Activated CD8-positive, alpha-beta T cell treated with anti-CD3 and anti-CD28 coated beads for 36 hours (primary cell): ENCODE measurements at regions not wholly inside any gene's neighbourhood (a gene's known extent, or its start where the extent isn't known, plus 50 kb on each side); places are given as distances from the start of the nearest gene placed in this dataset.

Experiments used
- ATAC-seq: fragments of 200-7000 bp; cut with Tn5 transposase; one replicate; pipeline ENCODE4 v1.10.0; 2021; ENCODE audit warnings: mild to moderate bottlenecking, moderate library complexity
- CTCF ChIA-PET: fragments of 350-600 bp; sonication (Branson Sonifier 250); formaldehyde crosslinking; loops from one replicate; lab custom pipeline; 2021; ENCODE audit warnings: antibody characterized with exemption; lab: Charles Lee
- POLR2A ChIA-PET: fragments of 350-600 bp; sonication (Branson Sonifier 250); formaldehyde crosslinking; loops from one replicate; lab custom pipeline; 2021; ENCODE audit warnings: antibody characterized with exemption; lab: Charles Lee
- DNase-seq: peaks from one replicate; pipeline ENCODE4 v3.0.0-alpha.2; 2020
- H3K27ac Mint-ChIP-seq: one replicate; pipeline ENCODE4 v1.8.0; 2021; ENCODE audit warnings: mild to moderate bottlenecking, mixed read lengths
- H3K27me3 Mint-ChIP-seq: one replicate; pipeline ENCODE4 v1.8.0; 2021; ENCODE audit warnings: mixed read lengths
- H3K36me3 Mint-ChIP-seq: one replicate; pipeline ENCODE4 v1.8.0; 2021; ENCODE audit warnings: low read depth, mixed read lengths
- H3K4me1 Mint-ChIP-seq: one replicate; pipeline ENCODE4 v1.8.0; 2021; ENCODE audit warnings: low read depth, mixed read lengths
- H3K4me3 Mint-ChIP-seq: one replicate; pipeline ENCODE4 v1.8.0; 2021; ENCODE audit warnings: mild to moderate bottlenecking, moderate library complexity, mixed read lengths
- H3K9me3 Mint-ChIP-seq: one replicate; pipeline ENCODE4 v1.8.0; 2021; ENCODE audit warnings: mixed read lengths
- intact Hi-C: fragments of 100-400 bp; cut with micrococcal nuclease; formaldehyde crosslinking; loops from one replicate; pipeline ENCODE4 v1.10.0; 2022
- TF ChIP-seq, protein P1 (sequence below): fragments of 200-600 bp; IDR thresholded peaks from one replicate; pipeline ENCODE4 v1.8.0; 2022; ENCODE audit warnings: antibody characterized with exemption, mild to moderate bottlenecking

DNA sequence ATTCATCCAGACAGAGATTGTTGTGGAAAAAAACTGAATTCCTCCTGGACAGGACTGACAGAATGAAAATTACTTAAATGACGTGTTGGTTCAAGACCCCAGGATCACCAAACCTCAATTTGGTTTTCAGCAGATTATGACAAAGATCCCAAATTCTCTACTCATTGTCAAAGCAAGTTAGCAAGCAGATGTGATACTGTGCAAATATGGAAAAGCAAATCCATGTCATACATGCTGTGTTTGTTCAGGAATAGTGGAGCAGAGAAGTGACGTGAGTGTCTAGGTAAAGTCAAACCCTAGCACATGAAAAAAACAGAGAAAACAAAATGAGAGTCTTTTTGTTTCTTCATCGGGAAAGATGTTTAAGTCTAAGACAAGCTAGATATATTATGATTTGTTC lies 169.2 kb upstream of the NBEA start:
- CTCF ChIA-PET, result no interaction called here
- H3K27ac Mint-ChIP-seq, result no peak overlapping the region
- no peaks in the 10 kb centered on the region for H3K4me1 Mint-ChIP-seq
- ATAC-seq, result no peak
- H3K36me3 Mint-ChIP-seq, result no peaks in the 10 kb centered on the region
- H3K4me3 Mint-ChIP-seq, result no peak overlapping the region
- H3K27me3 Mint-ChIP-seq, result no peaks in the 10 kb centered on the region
- intact Hi-C loops, result no loop called here
- H3K9me3 Mint-ChIP-seq, result peaks cover under 1% of the 10 kb centered on the region
- POLR2A ChIA-PET, result no interaction called here
- TF ChIP-seq, protein P1, sequence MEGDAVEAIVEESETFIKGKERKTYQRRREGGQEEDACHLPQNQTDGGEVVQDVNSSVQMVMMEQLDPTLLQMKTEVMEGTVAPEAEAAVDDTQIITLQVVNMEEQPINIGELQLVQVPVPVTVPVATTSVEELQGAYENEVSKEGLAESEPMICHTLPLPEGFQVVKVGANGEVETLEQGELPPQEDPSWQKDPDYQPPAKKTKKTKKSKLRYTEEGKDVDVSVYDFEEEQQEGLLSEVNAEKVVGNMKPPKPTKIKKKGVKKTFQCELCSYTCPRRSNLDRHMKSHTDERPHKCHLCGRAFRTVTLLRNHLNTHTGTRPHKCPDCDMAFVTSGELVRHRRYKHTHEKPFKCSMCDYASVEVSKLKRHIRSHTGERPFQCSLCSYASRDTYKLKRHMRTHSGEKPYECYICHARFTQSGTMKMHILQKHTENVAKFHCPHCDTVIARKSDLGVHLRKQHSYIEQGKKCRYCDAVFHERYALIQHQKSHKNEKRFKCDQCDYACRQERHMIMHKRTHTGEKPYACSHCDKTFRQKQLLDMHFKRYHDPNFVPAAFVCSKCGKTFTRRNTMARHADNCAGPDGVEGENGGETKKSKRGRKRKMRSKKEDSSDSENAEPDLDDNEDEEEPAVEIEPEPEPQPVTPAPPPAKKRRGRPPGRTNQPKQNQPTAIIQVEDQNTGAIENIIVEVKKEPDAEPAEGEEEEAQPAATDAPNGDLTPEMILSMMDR, result no peak
- DNase-seq, result no peak

DNA sequence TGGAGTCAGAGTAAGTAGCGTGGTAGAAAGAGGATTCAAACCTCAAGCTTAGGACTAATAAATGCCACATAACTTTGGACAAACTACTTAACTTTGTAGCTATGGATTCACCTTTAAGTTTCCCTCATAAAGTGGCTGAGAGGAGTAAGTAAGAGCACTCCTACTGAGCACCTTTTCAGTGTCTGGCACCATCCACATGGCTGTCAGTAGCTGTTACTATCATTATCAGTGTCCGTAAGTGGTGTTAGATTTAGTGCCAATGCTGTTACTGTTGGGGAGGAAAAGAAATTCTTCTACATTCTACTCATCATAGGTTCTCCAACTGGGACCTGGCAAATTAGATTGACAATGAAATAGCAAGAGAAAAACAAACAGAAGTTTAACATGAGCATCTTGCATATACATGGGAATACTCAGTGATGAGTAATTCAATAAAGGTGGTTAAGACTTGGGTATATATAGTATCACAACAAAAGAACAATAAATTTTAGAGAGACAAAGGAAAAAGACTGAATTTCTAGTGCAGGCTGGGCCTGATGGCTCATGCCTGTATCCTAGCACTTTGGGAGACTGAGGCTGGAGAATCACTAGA lies 165.6 kb upstream of the NBEA start:
- Mint-ChIP-seq H3K27me3 (no peaks in the 10 kb centered on the region), H3K27ac (no peak overlapping the region), H3K9me3 (peaks cover 2% of the 10 kb centered on the region), H3K4me1 (no peaks in the 10 kb centered on the region), H3K4me3 (no peak overlapping the region), H3K36me3 (no peaks in the 10 kb centered on the region)
- no peak for ATAC-seq
- DNase-seq, result no peak
- intact Hi-C loops, result no loop called here
- ChIA-PET CTCF (no interaction called here), POLR2A (no interaction called here)
- TF ChIP-seq, protein P1, result no peak

DNA sequence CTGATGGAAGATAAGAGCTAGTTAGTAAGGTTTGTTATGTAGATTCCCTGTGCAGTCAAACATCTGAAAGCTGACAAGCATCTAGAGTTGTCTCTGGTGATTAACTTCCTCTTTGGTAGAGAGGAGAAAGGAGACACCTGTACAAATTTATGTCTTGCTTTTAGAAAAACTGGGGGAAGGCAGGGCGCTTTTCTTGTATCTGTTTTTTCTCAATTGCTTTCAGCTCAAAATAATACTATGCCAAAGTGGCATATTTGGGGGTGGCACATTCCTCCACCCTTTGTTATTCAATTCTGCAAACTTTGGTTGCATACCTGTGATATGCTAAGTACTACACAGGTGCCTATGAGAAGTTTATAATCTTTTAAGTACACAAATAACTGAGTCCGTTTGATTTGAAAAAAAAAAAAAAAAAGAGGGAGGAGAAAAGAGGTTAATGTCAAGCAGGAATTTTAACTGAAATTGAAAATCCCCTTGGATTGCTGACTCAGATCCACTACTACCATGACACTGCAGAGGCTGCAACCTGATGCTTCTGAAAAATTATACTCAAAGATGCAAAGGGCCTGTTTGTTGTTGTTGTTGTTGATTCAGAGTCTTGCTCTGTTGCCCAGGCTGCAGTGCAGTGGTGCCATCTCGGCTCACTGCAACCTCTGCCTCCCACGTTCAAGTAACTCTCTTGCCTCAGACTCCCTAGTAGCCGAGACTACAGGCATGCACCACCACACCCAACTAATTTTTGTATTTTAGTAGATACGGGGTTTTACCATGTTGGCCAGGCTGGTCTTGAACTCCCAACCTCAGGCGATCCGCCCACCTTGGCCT lies 164.8 kb upstream of the NBEA start:
- Mint-ChIP-seq H3K4me3 (no peak overlapping the region), H3K36me3 (no peaks in the 10 kb centered on the region), H3K9me3 (peaks cover 2% of the 10 kb centered on the region), H3K4me1 (no peaks in the 10 kb centered on the region), H3K27me3 (no peaks in the 10 kb centered on the region), H3K27ac (no peak overlapping the region)
- no peak for DNase-seq
- no peak for ATAC-seq
- TF ChIP-seq, protein P1, result no peak
- CTCF ChIA-PET, result no interaction called here
- intact Hi-C loops, result no loop called here
- POLR2A ChIA-PET, result no interaction called here

DNA sequence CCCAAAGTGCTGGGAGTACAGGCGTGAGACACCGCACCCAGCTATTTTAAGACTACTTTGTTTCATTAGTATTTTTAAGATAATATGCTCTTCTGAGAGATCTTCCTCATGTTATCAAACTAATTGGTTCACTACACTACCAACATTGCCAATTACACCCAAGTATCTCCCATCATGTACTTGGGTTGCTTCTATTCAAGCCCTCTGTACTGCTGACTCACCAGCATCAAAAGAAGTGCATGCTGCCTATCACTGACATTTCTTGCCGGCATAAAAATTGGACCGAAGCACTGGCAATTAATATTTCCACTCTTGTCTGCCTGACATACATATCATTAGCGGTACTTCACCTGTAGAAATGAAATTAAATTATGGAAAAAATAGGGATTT lies 164.2 kb upstream of the NBEA start:
- Mint-ChIP-seq H3K4me1 (no peaks in the 10 kb centered on the region), H3K27ac (no peak overlapping the region), H3K4me3 (no peak overlapping the region), H3K9me3 (peaks cover 2% of the 10 kb centered on the region), H3K36me3 (no peaks in the 10 kb centered on the region), H3K27me3 (no peaks in the 10 kb centered on the region)
- DNase-seq (no peak), ATAC-seq (no peak)
- ChIA-PET CTCF (no interaction called here), POLR2A (no interaction called here)
- intact Hi-C loops, result no loop called here
- TF ChIP-seq, protein P1, result no peak

DNA sequence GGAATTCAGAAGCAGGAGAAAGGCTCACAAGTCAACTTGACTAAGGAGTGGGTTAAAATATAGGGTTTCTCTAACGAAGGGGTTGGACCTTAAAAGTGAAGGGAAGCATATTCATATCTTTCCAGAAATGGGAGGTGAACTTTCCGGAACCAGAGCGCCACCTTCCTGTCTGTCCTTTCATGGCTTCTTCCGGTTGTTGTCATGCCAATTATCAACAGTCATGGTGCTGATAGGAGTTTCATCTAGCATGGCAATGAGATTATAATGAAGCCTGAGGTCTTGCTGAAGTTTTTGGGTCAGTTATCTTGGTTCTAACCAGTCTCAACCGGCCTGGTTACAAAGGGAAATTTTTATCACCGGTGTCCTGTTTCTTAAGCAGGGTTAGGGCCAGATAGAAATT lies 162.9 kb upstream of the NBEA start:
- ChIA-PET CTCF (no interaction called here), POLR2A (no interaction called here)
- H3K4me3 Mint-ChIP-seq, result no peak overlapping the region
- H3K4me1 Mint-ChIP-seq, result no peaks in the 10 kb centered on the region
- ATAC-seq (no peak), DNase-seq (no peak)
- no peak overlapping the region for H3K27ac Mint-ChIP-seq
- no peaks in the 10 kb centered on the region for H3K36me3 Mint-ChIP-seq
- H3K27me3 Mint-ChIP-seq, result no peaks in the 10 kb centered on the region
- intact Hi-C loops, result no loop called here
- H3K9me3 Mint-ChIP-seq, result peaks cover 2% of the 10 kb centered on the region
- TF ChIP-seq, protein P1, result no peak
